ENCODE measurements at regions not wholly inside any gene's neighbourhood (a gene's known extent, or its start where the extent isn't known, plus 50 kb on each side); places are given as distances from the start of the nearest gene placed in this dataset.

DNA sequence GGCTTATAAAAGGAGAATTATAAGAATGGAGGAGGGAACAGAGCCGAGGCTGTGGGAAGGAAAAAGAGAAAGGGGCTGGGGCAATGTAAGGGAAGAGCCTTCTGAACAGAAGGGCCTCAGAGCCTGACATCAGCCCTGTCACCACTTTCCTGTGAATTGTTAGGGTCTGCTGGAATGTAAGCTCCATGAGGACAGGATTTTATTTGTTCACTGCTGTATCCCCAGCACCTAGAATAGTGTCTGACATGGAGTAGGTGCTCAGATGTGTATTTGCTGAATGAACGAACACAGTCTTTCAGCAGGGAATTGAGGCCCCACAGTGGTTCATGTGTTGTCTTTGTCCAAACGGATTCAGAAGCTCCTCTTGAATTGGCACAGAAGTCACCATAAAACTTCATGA, 251.5 kb downstream of the OPA1 start:
- intact Hi-C loops (cut with micrococcal nuclease), result no loop called here

DNA sequence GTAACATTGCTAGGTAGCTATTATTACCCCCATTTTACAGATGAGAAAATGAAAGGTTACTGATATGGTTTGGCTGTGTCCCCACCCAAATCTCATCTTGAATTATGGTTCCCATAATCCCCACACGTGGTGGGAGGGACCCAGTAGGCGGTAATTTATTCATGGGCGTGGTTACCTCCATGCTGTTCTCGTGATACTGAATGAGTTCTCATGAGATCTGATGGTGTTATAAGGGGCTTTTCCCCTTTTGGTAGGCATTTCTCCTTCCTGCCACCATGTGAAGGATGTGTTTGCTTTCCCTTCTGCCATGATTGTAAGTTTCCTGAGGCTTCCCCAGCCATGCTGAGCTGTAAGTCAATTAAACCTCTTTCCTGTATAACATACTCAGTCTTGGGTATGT, 252.1 kb downstream of the OPA1 start:
- intact Hi-C loops (cut with micrococcal nuclease), result no loop called here

DNA sequence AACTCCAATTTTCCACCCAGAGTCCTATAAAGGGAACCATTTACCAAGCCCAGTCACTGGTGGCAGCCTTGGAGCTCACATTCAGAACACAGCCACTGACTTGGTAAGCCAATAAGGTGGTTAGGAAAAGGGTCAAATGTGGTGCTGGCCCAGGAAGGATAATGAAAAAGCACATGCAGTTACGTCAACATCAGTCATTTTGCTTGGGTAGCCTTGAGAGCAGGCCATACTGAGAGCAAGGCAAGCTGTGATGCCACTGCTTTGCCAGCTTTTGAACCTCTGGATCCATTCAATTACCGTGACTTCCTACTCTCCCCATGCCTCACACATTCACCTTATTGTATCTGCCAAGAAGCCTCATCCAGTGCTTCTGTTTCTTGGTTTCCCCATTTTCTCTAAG, 253.6 kb downstream of the OPA1 start:
- intact Hi-C loops (cut with micrococcal nuclease), result no loop called here

DNA sequence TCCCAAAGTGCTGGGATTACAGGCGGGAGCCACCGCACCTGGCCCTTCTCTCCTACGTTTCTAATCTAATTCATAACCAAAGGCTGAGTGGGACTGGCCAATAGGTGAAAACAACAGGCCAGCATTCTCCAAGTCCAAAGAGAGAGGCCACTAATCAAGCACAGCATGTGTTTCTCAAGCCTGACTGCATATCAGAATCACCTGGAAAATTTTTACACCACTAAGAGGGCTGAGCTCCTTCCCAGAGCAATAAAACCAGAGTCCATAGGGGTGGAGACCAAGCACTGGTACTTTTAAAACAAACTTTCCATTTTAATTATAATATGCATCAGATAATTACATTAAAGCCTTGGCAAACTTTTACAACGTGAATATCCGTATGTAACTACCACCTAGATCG, 254.4 kb downstream of the OPA1 start:
- intact Hi-C loops (cut with micrococcal nuclease), result no loop called here

DNA sequence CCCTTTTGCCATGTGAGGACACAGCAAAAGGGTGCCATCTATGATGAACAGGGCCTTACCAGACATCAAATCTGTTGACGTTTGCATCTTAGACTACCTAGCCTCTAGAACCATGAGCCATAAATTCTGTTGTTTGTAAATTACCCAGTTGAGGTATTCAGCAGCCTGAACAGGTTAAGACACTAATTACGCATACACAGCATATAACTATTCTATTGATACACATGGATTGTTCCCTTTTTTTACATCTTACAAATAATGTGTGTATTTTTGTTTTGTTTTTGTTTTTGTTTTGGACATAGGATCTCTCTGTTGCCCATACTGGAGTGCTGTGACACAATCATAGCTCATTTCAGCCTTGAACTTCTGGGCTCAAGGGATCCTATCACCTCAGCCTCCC, 255.5 kb downstream of the OPA1 start:
- intact Hi-C loops (cut with micrococcal nuclease), result no loop called here

DNA sequence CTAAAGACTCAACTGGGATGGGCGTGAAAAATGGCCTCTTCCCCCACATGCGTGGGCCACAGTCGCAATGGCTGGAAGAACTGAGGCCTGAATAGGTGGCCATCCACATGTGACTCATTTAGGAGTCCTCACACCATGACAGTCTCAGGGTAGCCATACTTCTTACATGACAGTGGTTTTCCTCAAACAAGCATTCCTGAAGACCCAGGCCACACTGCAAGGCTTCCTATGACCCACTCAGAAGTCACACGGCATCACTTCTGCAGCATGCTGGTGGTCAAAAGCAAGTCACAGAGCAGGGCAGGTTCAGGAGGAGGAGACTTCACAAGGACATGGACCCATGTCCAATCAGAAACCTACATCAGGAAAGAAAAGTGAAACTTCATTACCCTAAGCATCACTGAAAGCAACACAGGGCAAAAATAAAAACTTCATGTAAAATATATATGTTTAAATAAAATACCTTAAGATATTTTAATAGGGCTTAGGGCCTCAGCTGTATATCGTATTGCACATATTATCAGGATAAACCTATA, 257.1 kb downstream of the OPA1 start:
- intact Hi-C loops (cut with micrococcal nuclease), result no loop called here

DNA sequence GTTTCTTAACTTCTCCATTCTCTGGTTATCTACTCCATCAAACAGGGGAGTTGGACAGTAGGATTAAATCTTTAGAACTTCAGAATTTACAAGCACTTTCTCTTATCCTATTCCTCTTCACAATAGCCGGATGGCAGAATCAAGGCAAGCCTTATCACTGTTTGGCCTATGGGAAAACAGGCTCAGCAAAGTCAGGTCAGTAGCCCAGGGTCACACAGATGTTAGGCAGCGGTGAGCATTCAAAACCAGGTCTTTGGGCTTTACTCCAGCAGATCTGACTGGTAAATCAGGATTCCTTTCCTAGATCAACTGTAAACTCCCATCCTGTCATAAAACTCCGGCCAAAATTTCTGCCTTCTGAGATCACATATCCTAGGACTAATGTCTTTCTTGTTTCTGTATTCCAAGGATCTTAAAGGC, 258.4 kb downstream of the OPA1 start:
- intact Hi-C loops (cut with micrococcal nuclease), result no loop called here

DNA sequence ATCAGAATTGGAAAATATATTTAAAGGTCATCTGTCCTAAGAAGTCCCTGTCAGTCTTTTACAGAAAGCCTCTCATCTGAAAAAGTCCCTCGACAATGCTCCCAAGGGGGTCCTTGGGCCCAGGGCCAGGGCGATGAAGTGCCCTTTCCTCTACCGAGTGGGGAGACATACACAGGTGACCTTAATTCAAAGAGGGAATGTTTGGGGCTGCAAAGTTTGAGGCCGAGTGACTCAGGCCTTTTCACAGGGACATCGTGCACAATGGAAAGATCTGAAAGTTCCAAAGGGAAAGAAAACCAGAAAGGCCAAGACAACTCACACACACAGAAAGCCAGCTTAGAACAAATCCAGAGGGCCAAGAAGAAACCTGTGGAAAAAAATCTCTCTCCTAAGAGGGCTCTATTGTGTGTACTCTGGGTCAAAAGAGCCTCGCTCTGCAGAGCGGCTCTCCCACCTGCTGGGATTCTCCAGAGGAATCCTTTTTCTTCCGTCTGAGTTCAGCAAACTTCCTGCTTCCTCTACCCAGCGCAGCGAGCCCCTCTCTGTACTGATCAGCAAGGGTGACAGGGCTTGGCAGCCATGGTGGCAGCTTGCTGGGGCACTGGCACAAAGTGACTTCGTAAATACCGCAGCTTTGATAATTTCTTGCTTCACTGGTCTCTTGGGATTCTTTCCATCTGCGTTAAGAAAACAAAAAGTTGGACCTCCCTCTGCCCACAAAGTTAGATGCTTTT, 259.1 kb downstream of the OPA1 start:
- intact Hi-C loops (cut with micrococcal nuclease), result no loop called here

DNA sequence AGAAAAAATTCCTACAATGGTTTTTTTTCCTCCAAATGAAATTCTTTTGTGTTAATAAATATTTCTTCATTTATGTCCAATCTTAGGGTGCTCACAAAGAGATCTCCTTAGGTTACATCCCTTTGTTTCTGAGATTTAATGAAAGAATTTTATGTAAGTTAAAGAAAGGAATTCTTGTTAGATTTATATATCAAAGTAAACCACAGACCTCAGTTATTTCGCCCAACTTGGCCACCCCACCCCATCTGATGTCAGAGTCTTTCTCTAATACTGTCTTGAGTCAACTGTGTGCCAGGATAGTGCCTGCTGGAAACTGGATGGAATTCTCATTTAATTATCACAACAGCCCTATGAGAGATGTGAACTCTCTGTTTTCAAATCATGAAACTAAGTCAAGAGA, 259.9 kb downstream of the OPA1 start:
- intact Hi-C loops (cut with micrococcal nuclease), result no loop called here

DNA sequence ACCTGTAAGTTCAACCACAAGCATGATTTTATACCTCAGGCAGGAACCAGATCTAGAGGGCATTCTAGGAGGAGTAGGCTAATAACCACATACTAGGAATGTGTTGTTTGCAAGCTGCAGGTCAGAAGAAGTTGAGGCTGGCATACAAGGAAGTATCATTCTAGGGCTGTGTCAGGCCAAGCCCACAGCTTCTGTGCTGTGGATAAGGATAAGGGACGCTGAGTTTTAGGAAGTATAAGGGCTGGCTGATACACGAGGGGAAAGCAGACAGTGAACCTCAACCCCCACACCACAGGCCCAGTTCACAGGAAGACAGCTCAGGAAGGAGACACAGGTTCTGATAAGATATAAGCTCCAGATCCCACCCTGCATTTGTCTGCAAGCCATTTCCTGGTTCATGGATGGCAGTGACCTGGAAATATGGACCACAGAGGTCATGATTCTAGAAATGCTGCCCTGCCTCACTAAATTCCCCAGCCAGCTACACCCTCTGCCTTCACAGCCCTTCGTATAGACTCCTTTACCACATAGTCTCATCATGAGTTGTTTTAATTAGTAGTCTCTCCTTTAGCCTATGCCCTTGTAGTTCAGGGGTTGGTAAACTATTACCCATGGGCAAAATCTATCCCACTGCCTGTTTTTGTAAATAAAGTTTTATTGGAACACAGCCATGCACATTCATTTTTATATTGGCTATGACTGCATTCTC, 260.7 kb downstream of the OPA1 start:
- intact Hi-C loops (cut with micrococcal nuclease), result no loop called here

DNA sequence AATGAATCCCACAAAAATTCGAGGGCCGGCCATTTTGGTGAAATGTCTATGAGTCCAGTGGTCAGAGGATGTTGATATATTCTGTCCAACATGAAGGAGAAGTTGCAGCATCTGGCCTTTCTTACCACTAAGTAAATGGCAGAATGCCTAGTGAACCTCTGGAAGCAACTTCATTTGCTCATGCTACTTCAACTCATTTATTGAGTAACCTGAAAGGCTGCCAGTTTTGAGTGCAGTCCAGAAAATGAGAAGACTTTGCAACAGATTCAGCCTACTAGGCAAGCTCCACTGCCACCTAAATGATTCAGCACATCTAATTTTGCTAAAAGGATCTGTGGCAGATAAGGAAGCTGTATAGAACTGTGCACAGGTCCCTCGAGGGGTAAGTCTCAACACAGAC, 265.0 kb downstream of the OPA1 start:
- intact Hi-C loops (cut with micrococcal nuclease), result no loop called here

DNA sequence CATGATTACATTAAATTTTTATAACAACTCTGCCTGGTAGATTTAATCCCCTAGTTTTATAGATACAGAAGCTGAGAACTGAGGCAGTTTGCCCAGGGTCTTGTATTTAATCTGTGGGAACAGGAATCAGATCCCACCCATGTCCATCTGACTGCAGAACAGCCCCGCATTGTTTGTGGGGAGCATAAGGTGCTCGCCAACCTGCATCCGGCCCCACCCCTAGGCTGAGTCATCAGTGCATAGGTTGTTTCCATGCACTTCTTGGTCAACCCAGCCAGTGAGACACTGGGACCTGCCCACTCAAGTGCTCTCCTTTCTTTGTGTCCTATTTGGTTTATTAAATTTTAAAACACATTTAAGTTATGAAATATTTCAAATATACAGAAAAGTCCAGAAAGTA, 266.2 kb downstream of the OPA1 start:
- intact Hi-C loops (cut with micrococcal nuclease), result no loop called here

DNA sequence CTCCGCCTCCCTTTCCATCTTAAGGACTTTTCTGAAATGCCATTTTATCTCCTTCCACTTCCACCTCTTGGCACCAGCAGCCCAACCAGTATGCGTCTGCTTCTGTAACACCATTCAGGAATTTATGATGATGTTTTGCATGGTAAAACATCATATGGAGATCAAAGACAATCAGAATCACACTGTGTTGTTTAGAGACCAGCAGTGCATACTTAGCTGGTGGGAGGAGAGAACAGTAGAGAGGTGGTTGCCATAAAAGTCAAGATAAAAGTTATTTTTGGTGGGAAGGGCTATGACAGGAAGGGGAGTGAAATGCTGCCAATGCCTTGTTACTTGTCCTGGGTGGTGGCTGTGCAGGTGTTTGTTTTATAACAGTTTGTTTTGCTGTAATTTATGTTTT, 268.0 kb downstream of the OPA1 start:
- intact Hi-C loops (cut with micrococcal nuclease), result no loop called here

DNA sequence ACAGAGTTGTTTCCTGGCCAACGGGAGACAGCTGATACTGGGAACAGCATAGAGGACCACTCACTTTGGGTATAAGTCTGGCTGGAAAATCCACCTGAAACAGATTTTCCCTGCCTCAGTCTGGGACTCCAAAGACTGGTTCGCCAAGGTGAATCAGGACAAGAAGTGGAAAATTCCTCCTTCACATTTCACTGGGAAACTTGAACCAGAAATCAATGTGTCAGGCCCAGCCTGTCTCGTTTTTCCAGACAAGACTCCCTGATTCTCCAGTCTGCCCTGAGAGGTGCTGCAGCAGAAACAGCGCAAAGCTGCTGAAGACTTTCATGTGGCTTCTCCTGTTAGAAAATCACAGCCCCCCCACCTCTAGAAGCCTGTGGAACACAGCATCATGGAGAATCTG, 269.8 kb downstream of the OPA1 start:
- intact Hi-C loops (cut with micrococcal nuclease), result no loop called here

DNA sequence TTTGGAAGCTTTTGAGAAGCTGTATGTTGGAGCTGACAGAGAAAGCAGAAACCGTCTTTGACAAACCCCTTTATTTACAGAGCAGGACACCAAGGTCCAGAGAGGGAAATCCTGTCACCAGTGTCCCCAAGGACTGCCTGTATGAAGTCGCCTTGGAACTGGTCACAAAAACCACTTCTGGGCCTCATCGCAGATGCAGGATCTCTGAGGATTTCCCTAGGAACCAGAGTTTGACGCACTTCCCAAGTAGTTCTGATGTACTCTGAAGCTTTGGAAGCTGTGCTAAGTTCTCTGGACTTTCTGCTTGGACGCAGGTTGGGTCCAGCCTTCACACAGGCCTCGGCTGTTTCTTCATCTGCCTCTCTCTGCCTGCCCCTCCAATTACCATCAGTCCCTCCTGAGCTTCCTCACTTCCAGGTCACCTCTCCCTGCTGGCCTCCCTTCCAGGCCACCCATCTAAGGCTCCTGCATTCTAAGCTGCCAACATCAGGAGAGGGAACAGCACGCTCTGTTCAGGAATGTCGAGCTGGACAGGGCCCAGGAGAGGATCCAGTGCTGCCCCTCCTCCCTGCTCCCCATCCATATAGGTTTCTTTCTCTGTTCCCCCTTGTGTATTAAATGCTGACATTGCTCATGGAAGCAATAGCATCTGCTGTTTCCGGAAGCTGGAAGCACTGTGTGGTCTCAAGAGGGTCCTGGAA, 270.8 kb downstream of the OPA1 start:
- intact Hi-C loops (cut with micrococcal nuclease), result no loop called here

DNA sequence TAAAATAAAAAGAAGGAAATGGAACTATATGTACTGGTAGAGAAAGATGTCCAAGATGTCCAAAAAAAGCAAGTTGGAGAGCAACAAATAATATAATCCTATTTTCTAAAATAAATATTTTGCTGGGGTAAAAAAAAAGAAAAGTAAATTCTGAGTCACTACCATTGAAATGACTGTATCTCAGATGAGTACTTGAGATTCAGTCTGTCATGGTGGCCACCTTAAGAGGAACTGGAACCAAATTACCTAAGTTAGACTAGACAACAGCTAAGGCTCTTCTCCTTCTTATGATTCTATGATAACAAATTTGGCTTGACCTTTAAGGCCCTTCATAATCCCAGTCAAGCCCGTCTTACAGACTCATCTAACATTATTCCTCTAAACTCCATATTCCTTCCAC, 270.6 kb upstream of the HES1 start:
- intact Hi-C loops (cut with micrococcal nuclease), result no loop called here

DNA sequence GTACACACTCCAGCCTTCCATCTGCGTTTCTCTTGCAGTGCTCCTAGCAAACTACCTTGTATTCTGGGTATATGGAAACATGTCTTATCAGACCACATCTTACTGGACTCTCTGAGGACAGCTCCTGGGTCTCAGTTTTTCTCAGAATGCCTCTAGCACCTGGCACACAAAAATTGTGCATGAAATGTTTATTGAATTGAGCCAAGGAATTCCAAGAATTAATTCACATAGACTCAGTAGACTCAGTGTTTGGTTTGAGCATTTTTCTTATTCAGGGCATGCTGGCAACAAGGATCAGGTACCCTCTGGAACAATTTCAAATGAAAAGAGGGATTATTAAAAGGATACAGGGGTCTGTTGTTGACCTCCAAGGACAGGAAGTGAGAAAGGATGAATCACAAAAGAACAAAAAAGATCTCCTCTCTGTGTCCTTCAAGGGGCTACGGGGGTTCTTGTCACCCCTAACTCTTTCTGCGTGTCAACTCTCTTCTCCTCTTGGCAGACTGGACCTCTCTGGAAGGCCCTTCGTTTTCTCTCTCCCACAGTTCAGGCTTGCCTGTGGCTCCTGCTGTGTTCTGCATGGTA, 270.0 kb upstream of the HES1 start:
- intact Hi-C loops (cut with micrococcal nuclease), result no loop called here

DNA sequence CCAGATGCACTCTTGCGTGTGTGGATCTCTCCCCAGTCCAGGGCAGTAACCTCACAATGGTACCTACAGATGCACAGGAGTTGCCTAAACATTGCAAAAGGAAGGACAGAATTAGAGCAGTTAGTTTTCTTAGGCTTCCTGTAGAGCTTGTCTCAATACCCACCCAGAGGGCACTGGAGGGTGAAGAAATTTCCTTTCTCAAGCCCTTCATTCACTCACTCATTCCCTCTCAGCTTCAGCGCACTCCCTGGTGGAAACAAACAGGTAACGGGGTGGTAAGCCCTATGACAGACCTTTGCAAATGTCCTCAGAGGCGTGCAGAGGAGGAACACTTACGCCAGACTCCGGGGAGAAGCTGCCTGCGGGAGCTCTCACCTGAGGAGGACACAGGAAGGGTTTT, 267.4 kb upstream of the HES1 start:
- intact Hi-C loops (cut with micrococcal nuclease), result no loop called here

DNA sequence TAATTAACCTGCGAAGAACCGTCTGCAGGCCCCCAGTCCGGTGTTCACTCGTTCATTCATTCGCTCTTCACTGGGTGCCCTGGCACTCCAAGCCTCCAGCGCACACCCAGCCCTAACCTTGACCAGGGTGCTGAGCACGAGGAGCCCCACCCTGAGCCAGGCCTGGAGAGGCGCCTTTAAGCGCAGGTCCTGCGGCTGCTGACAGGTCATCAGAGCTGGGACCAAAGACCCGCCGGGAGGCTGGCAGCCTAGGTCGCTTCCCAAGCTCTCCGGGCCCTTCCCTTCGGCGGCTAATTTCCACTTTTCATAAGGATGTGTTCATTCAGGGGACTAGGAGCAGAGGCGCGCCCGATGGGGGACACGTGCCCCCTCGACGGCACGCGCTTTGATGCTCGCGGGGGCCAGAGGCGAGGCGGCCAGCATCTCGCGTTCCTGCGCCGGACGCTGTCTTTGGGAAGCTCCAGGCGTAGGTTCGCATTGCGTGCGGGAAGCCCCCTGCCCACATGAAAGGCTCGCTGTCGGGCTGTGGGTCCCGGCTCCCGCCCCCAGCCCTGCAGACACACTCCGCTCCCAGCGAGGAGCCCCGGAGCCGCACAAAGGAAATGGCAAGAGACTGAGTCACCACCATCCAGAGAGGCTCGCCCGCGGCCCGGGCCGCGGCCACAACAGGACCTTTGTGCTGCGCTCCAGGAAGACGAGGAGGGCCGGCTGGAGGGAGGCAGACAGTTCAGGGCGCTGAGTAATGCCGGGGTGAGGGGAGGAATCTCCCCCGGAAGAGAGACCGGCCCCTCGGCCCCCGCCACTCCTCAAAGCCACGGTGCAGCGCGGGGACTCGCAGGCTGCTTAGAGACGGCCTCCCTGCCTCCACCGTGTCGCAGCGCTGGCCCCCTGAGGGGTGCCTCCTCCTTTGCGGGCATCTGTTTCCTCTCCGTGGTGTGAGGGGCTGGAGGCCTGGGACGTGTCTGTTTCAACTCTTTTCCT, 266.4 kb upstream of the HES1 start:
- intact Hi-C loops (cut with micrococcal nuclease), result no loop called here

DNA sequence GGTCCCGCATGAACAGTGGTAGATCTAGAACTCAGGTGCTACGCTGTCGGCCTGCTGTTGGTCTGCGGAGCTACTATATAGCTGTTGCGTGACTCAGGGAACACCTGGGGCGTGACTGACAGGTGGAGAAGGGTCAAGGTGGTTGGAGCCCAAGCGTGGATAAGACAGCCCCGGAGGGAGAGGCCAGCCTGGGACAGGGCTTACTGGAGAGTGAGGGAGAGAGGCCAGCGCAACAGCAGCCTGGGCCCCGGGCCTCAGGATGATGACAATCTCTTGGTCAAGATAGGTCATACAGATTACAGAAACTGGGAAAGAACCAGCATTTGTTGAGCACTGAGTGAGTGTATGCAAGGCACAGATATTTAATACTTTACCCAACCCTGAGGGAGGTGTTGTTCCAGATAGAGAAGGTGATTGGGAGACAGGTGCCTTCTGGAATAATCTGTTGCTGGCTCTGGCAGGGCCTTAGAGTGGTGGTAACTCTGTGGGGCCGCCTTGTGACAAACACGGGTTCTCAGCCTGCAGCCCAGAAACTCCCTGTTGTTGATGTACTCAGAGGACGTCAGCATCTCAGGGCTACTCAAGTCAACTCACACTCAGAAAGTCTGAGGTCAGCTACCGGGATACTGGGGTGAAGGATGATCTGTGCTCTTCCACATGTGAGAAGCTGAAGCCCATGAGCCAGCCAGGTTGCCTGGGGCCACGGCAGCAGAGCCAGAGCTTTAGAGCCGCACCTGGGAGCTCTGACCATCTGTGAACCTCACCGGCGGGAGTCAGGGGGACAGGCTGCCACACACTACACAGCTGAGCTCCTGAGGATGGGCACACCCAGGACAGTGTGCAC, 265.4 kb upstream of the HES1 start:
- intact Hi-C loops (cut with micrococcal nuclease), result no loop called here

Measured in T-helper 1 cell treated with Interleukin-12 subunit alpha and Interleukin-12 subunit beta and Interleukin-4 antibody, amounts not matched to agents 30 ng/mL and 1 ng/mL, for 36 hours (primary cell).